Stimulated activated CD4-positive, alpha-beta T cell treated with anti-CD3 and anti-CD28 coated beads, Interleukin-15, amount 100 ng/mL, for 24 hours (primary cell): ENCODE measurements at regions not wholly inside any gene's neighbourhood (a gene's known extent, or its start where the extent isn't known, plus 50 kb on each side); places are given as distances from the start of the nearest gene placed in this dataset.
"Not testable (repeated sequence)": the region's sequence is repeated elsewhere in the genome, so short reads cannot be mapped to it uniquely, and the experiment has no call there.

Experiments used
- DNase-seq: peaks from one replicate; pipeline ENCODE4 v3.0.0-alpha.2; 2020

GRCh38 chr6:48596830-48597229, 485.8 kb upstream of the PTCHD4 start:
- no peak for DNase-seq

- not testable (repeated sequence) for DNase-seq
Observed at GRCh38 chr6:48591158-48591557, 480.2 kb upstream of the PTCHD4 start.

- DNase-seq, result no peak
Observed at GRCh38 chr6:48584846-48585245, 473.8 kb upstream of the PTCHD4 start.

- DNase-seq, result no peak
Observed at GRCh38 chr6:48570656-48571055, 459.7 kb upstream of the PTCHD4 start.

- DNase-seq, result no peak
Observed at GRCh38 chr6:48568856-48569255, 457.9 kb upstream of the PTCHD4 start.

- no peak for DNase-seq
Observed at GRCh38 chr6:48567016-48567415, 456.0 kb upstream of the PTCHD4 start.

GRCh38 chr6:48564036-48564820, 453.2 kb upstream of the PTCHD4 start:
- no peak for DNase-seq

GRCh38 chr6:48563433-48563832, 452.4 kb upstream of the PTCHD4 start:
- DNase-seq, result no peak

- DNase-seq, result no peak
Observed at GRCh38 chr6:48560408-48560807, 449.4 kb upstream of the PTCHD4 start.

GRCh38 chr6:48553467-48554189, 442.6 kb upstream of the PTCHD4 start:
- no peak for DNase-seq

GRCh38 chr6:48552905-48553304, 441.9 kb upstream of the PTCHD4 start:
- DNase-seq, result no peak

GRCh38 chr6:48550603-48551002, 439.6 kb upstream of the PTCHD4 start:
- DNase-seq, result no peak

- DNase-seq, result no peak
Observed at GRCh38 chr6:48542191-48542590, 431.2 kb upstream of the PTCHD4 start.

GRCh38 chr6:48541649-48542048, 430.7 kb upstream of the PTCHD4 start:
- DNase-seq, result no peak

GRCh38 chr6:48535582-48536009, 424.6 kb upstream of the PTCHD4 start:
- DNase-seq, result no peak

- DNase-seq, result not testable (repeated sequence)
Observed at GRCh38 chr6:48530978-48531377, 420.0 kb upstream of the PTCHD4 start.

GRCh38 chr6:48525849-48526248, 414.9 kb upstream of the PTCHD4 start:
- no peak for DNase-seq

GRCh38 chr6:48520951-48521350, 410.0 kb upstream of the PTCHD4 start:
- no peak for DNase-seq

- DNase-seq, result no peak
Observed at GRCh38 chr6:48512390-48512789, 401.4 kb upstream of the PTCHD4 start.

GRCh38 chr6:48511378-48511777, 400.4 kb upstream of the PTCHD4 start:
- no peak for DNase-seq

- DNase-seq, result no peak
Observed at GRCh38 chr6:48505621-48506020, 394.6 kb upstream of the PTCHD4 start.

GRCh38 chr6:48493432-48493831, 382.4 kb upstream of the PTCHD4 start:
- DNase-seq, result not testable (repeated sequence)

- DNase-seq, result no peak
Observed at GRCh38 chr6:48490658-48491057, 379.7 kb upstream of the PTCHD4 start.

GRCh38 chr6:48486876-48487275, 375.9 kb upstream of the PTCHD4 start:
- no peak for DNase-seq
